IMR-90 (cell line): ENCODE measurements at regions not wholly inside any gene's neighbourhood (a gene's known extent, or its start where the extent isn't known, plus 50 kb on each side); places are given as distances from the start of the nearest gene placed in this dataset.

ENCODE experiments used
- ATAC-seq: fragments of 200-7000 bp; cut with Tn5 transposase; 2 replicates; pipeline ENCODE4 v1.9.1; 2020; ENCODE audit warnings: low read depth, mild to moderate bottlenecking, moderate library complexity
- BruUV-seq: library from RNA; stranded (reverse); fragments of 400-500 nt; replicated peaks from 2 replicates; lab custom pipeline; 2021; lab: Mats Ljungman, UMichigan
- CTCF ChIA-PET: fragments of 300-600 bp; formaldehyde crosslinking; extraction: SDS; loops from one replicate; lab custom pipeline; 2021; ENCODE audit warnings: antibody characterized with exemption; lab: Yijun Ruan, JAX
- POLR2A ChIA-PET: fragments of 300-600 bp; sonication (Branson Sonifier 250); formaldehyde crosslinking; loops from one replicate; lab custom pipeline; 2022; ENCODE audit warnings: antibody characterized with exemption; ENCODE audit not compliant: unreplicated experiment; lab: Charles Lee
- DNase-seq: peaks from one replicate; pipeline ENCODE4 v3.0.0; 2013
- H2AFZ ChIP-seq: replicated peaks from 2 replicates; pipeline ENCODE3; 2013; ENCODE audit warnings: low read length, mild to moderate bottlenecking; ENCODE audit not compliant: poor library complexity
- H2AK5ac ChIP-seq: 2 replicates; pipeline ENCODE4 v1.6.1; 2013; ENCODE audit warnings: low read depth, low read length, inconsistent platforms
- H2AK9ac ChIP-seq: replicated peaks from 2 replicates; pipeline ENCODE3; 2013; ENCODE audit warnings: mild to moderate bottlenecking, low read depth, low read length, moderate library complexity; ENCODE audit not compliant: poor library complexity
- H2BK120ac ChIP-seq: 2 replicates; pipeline ENCODE4 v1.6.1; 2013; ENCODE audit warnings: low read depth, low read length, inconsistent platforms
- H2BK15ac ChIP-seq: 3 replicates; pipeline ENCODE4 v1.6.1; 2013; ENCODE audit warnings: low read depth, low read length, inconsistent platforms
- H2BK20ac ChIP-seq: 2 replicates; pipeline ENCODE4 v1.6.1; 2013; ENCODE audit warnings: low read depth, mild to moderate bottlenecking, inconsistent platforms, low read length, moderate library complexity
- H2BK5ac ChIP-seq: 2 replicates; pipeline ENCODE4 v1.6.1; 2013; ENCODE audit warnings: mild to moderate bottlenecking, low read depth, low read length, inconsistent platforms; ENCODE audit not compliant: poor library complexity, severe bottlenecking
- H3K14ac ChIP-seq: replicated peaks from 2 replicates; pipeline ENCODE4 v1.6.1; 2013; ENCODE audit warnings: low read depth, low read length, inconsistent platforms
- H3K18ac ChIP-seq: 2 replicates; pipeline ENCODE4 v1.6.1; 2013; ENCODE audit warnings: low read depth, low read length, control low read depth
- H3K23ac ChIP-seq: 2 replicates; pipeline ENCODE4 v1.6.1; 2013; ENCODE audit warnings: low read depth, low read length, inconsistent platforms
- H3K27ac ChIP-seq: 2 replicates; pipeline ENCODE4 v1.5.1; 2013; ENCODE audit warnings: mild to moderate bottlenecking, control low read depth, low read length; ENCODE audit not compliant: insufficient read depth
- H3K27me3 ChIP-seq: 2 replicates; pipeline ENCODE4 v1.6.1; 2013; ENCODE audit warnings: low read length; ENCODE audit not compliant: control insufficient read depth, insufficient read depth
- H3K36me3 ChIP-seq: 2 replicates; pipeline ENCODE4 v1.6.1; 2013; ENCODE audit warnings: low read length, mixed read lengths; ENCODE audit not compliant: control insufficient read depth, insufficient read depth
- H3K4ac ChIP-seq: 2 replicates; pipeline ENCODE4 v1.6.1; 2013; ENCODE audit warnings: low read depth, low read length, inconsistent platforms
- H3K4me1 ChIP-seq: 2 replicates; pipeline ENCODE4 v1.6.1; 2013; ENCODE audit warnings: low read length, mixed read lengths; ENCODE audit not compliant: control insufficient read depth, insufficient read depth
- H3K4me2 ChIP-seq: 2 replicates; pipeline ENCODE4 v1.6.1; 2013; ENCODE audit warnings: low read depth, mild to moderate bottlenecking, control low read depth, low read length, moderate library complexity
- H3K4me3 ChIP-seq: 2 replicates; pipeline ENCODE4 v1.5.1; 2013; ENCODE audit warnings: low read depth, mild to moderate bottlenecking, control low read depth, low read length, moderate library complexity; ENCODE audit not compliant: insufficient read depth
- H3K56ac ChIP-seq: 2 replicates; pipeline ENCODE4 v1.6.1; 2013; ENCODE audit warnings: low read length, inconsistent platforms; ENCODE audit not compliant: insufficient read depth; ENCODE audit errors: extremely low read depth
- H3K79me1 ChIP-seq, 2 experiments: 2 replicates each; pipeline ENCODE4 v1.6.1; 2013; ENCODE audit warnings: low read length in 2 of 2, inconsistent platforms in 1 of 2, low read depth in 1 of 2
- H3K9ac ChIP-seq: 2 replicates; pipeline ENCODE4 v1.6.1; 2013; ENCODE audit warnings: low read depth, low read length, control low read depth
- H3K9me1 ChIP-seq: 2 replicates; pipeline ENCODE4 v1.6.1; 2013; ENCODE audit warnings: low read length, inconsistent platforms; ENCODE audit not compliant: insufficient read depth
- H3K9me3 ChIP-seq: 2 replicates; pipeline ENCODE4 v1.6.1; 2013; ENCODE audit warnings: low read length; ENCODE audit not compliant: control insufficient read depth, insufficient read depth
- H4K20me1 ChIP-seq: 2 replicates; pipeline ENCODE4 v1.6.1; 2013; ENCODE audit warnings: low read length, inconsistent platforms; ENCODE audit not compliant: insufficient read depth
- H4K5ac ChIP-seq: 2 replicates; pipeline ENCODE4 v1.6.1; 2013; ENCODE audit warnings: mild to moderate bottlenecking, low read depth, low read length, control low read depth
- H4K8ac ChIP-seq, 2 experiments: 2 replicates each; pipeline ENCODE4 v1.6.1; 2013; ENCODE audit warnings: low read depth in 2 of 2, low read length in 2 of 2, control low read depth in 1 of 2, inconsistent platforms in 1 of 2
- H4K91ac ChIP-seq: 2 replicates; pipeline ENCODE4 v1.6.1; 2013; ENCODE audit warnings: low read depth, low read length, inconsistent platforms; ENCODE audit not compliant: insufficient read depth
- BHLHE40 ChIP-seq: fragments of 150-350 bp; IDR thresholded peaks from 2 replicates; pipeline ENCODE4 v1.6.1; 2016; ENCODE audit warnings: mild to moderate bottlenecking, low read depth, low read length
- CEBPB ChIP-seq: IDR thresholded peaks from 2 replicates; pipeline ENCODE4 v1.6.1; 2012; ENCODE audit warnings: low read depth, low read length, improper control_type of control experiment
- FOS ChIP-seq: fragments of 150-350 bp; IDR thresholded peaks from 2 replicates; pipeline ENCODE4 v1.6.1; 2016; ENCODE audit warnings: low read depth, low read length
- MAFK ChIP-seq: IDR thresholded peaks from 2 replicates; pipeline ENCODE4 v1.6.1; 2012; ENCODE audit warnings: low read depth, low read length, improper control_type of control experiment
- MAZ ChIP-seq: IDR thresholded peaks from 2 replicates; pipeline ENCODE4 v1.6.1; 2012; ENCODE audit warnings: low read depth, mild to moderate bottlenecking, low read length, improper control_type of control experiment, moderate library complexity, borderline replicate concordance
- MXI1 ChIP-seq: IDR thresholded peaks from 2 replicates; pipeline ENCODE4 v1.6.1; 2012; ENCODE audit warnings: low read depth, mild to moderate bottlenecking, low read length, moderate library complexity, borderline replicate concordance
- NFE2L2 ChIP-seq: fragments of 150-350 bp; IDR thresholded peaks from 2 replicates; pipeline ENCODE4 v1.6.1; 2016; ENCODE audit warnings: low read depth, mild to moderate bottlenecking, low read length
- POLR2A ChIP-seq: IDR thresholded peaks from 2 replicates; pipeline ENCODE4 v1.6.1; 2012; ENCODE audit warnings: mild to moderate bottlenecking, low read depth, low read length
- RAD21 ChIP-seq: IDR thresholded peaks from 2 replicates; pipeline ENCODE4 v1.6.1; 2012; ENCODE audit warnings: low read length, improper control_type of control experiment
- RCOR1 ChIP-seq: IDR thresholded peaks from 2 replicates; pipeline ENCODE4 v1.6.1; 2012; ENCODE audit warnings: mild to moderate bottlenecking, low read length, improper control_type of control experiment; ENCODE audit not compliant: insufficient replicate concordance
- RFX5 ChIP-seq: IDR thresholded peaks from 2 replicates; pipeline ENCODE4 v1.8.0; 2012; ENCODE audit warnings: low read depth, mild to moderate bottlenecking, low read length, moderate library complexity
- SMC3 ChIP-seq: fragments of 150-350 bp; IDR thresholded peaks from 2 replicates; pipeline ENCODE4 v1.6.1; 2016; ENCODE audit warnings: low read depth, mild to moderate bottlenecking, antibody characterized with exemption, low read length, moderate library complexity
- USF2 ChIP-seq: fragments of 150-350 bp; IDR thresholded peaks from 2 replicates; pipeline ENCODE4 v1.6.1; 2017; ENCODE audit warnings: mild to moderate bottlenecking, antibody characterized with exemption, low read length, low read depth
- WGBS, 2 experiments: methylation state at CpG; one replicate each; pipeline versions ENCODE4 v1.1.5 to v1.1.7; 2013; ENCODE audit warnings: missing lambda C conversion rate in 2 of 2; ENCODE audit not compliant: insufficient read length in 1 of 2; ENCODE audit errors: extremely low coverage in 2 of 2; 5-methylcytosine and 5-hydroxymethylcytosine counted together
- dilution Hi-C: fragments of 300-500 bp; cut with HindIII; formaldehyde crosslinking; loops from one replicate; pipeline ENCODE4 v1.14.3; 2018; ENCODE audit warnings: low sequenced_read_pairs; ENCODE audit not compliant: unreplicated experiment
- in situ Hi-C: fragments of 300-500 bp; cut with MboI; formaldehyde crosslinking; loops from 3 replicates; pipeline ENCODE4 v1.14.3; 2019; ENCODE audit warnings: low sequenced_read_pairs, inconsistent platforms, mixed read lengths
- intact Hi-C: fragments of 100-400 bp; cut with micrococcal nuclease; formaldehyde crosslinking; loops from 2 replicates; pipeline ENCODE4 v1.10.0; 2022
- TF ChIP-seq, protein P1 (sequence below): conservative IDR thresholded peaks from 2 replicates; pipeline ENCODE4 v1.5.1; 2012; ENCODE audit warnings: mild to moderate bottlenecking, low read depth, low read length, improper control_type of control experiment

- Histone ChIP-seq H3K4me2 (no peak overlapping the region), H4K20me1 (no peaks in the 10 kb centered on the region), H2BK120ac (no peak overlapping the region), H3K4me1 (no peaks in the 10 kb centered on the region), H3K9me3 (peaks cover 20% of the 10 kb centered on the region), H3K18ac (no peak overlapping the region), H3K4ac (no peak overlapping the region), H3K9me1 (no peaks in the 10 kb centered on the region), H3K23ac (no peak overlapping the region), H2BK15ac (no peak overlapping the region), H2AFZ (no peak overlapping the region), H3K9ac (no peak overlapping the region), H2AK5ac (no peak overlapping the region), H3K36me3 (no peaks in the 10 kb centered on the region), H3K27me3 (no peaks in the 10 kb centered on the region), H3K14ac (no peak overlapping the region), H2BK20ac (no peak overlapping the region), H4K91ac (no peak overlapping the region), H3K27ac (no peak overlapping the region), H3K4me3 (no peak overlapping the region), H3K56ac (no peak overlapping the region), H2AK9ac (no peak overlapping the region), H4K8ac (no peak overlapping the region), H3K79me1 (no peaks in the 10 kb centered on the region), H2BK5ac (no peak overlapping the region), H4K5ac (no peak overlapping the region)
- dilution Hi-C loops, result no loop called here
- in situ Hi-C loops, result no loop called here
- ChIA-PET POLR2A (no interaction called here), CTCF (no interaction called here)
- intact Hi-C loops, result no loop called here
- DNase-seq, result no peak
- ATAC-seq, result no peak
- no peak for TF ChIP-seq RCOR1
- TF ChIP-seq SMC3, result no peak
- TF ChIP-seq RAD21, result no peak
- TF ChIP-seq MXI1, result no peak
- TF ChIP-seq MAZ, result no peak
- no peak for TF ChIP-seq POLR2A
- TF ChIP-seq, protein P1, sequence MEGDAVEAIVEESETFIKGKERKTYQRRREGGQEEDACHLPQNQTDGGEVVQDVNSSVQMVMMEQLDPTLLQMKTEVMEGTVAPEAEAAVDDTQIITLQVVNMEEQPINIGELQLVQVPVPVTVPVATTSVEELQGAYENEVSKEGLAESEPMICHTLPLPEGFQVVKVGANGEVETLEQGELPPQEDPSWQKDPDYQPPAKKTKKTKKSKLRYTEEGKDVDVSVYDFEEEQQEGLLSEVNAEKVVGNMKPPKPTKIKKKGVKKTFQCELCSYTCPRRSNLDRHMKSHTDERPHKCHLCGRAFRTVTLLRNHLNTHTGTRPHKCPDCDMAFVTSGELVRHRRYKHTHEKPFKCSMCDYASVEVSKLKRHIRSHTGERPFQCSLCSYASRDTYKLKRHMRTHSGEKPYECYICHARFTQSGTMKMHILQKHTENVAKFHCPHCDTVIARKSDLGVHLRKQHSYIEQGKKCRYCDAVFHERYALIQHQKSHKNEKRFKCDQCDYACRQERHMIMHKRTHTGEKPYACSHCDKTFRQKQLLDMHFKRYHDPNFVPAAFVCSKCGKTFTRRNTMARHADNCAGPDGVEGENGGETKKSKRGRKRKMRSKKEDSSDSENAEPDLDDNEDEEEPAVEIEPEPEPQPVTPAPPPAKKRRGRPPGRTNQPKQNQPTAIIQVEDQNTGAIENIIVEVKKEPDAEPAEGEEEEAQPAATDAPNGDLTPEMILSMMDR, result no peak
- no peak for TF ChIP-seq FOS
- no peak for TF ChIP-seq MAFK
- no peak for TF ChIP-seq RFX5
- TF ChIP-seq CEBPB, result no peak
- no peak for TF ChIP-seq USF2
- TF ChIP-seq NFE2L2, result no peak
- TF ChIP-seq BHLHE40, result no peak
- no CpG with 5 or more reads among the region's 8 CpGs for WGBS, 2 experiments
- no TSS peak for BruUV-seq
Observed at GRCh38 chr16:8188841-8189240, 401.5 kb downstream of the TMEM114 start.
